Astrocyte of the spinal cord (primary cell): ENCODE measurements at regions not wholly inside any gene's neighbourhood (a gene's known extent, or its start where the extent isn't known, plus 50 kb on each side); places are given as distances from the start of the nearest gene placed in this dataset.
"Not testable (repeated sequence)": the region's sequence is repeated elsewhere in the genome, so short reads cannot be mapped to it uniquely, and the experiment has no call there.

Experiments used
- DNase-seq: peaks from one replicate; pipeline ENCODE4 v3.0.0; 2011; ENCODE audit warnings: low read depth, low spot score
- H3K4me3 ChIP-seq: 2 replicates; pipeline ENCODE4 v1.5.1; 2011; ENCODE audit warnings: low read depth, mild to moderate bottlenecking, low read length, moderate library complexity
- in situ Hi-C: cut with HindIII; loops from 2 replicates; pipeline ENCODE4 v1.10.0; 2017; ENCODE audit warnings: low sequenced_read_pairs
- TF ChIP-seq, protein P1 (sequence below): IDR thresholded peaks from 2 replicates; pipeline ENCODE4 v1.5.1; 2012; ENCODE audit warnings: low read depth, mild to moderate bottlenecking, low read length, inconsistent platforms

DNA sequence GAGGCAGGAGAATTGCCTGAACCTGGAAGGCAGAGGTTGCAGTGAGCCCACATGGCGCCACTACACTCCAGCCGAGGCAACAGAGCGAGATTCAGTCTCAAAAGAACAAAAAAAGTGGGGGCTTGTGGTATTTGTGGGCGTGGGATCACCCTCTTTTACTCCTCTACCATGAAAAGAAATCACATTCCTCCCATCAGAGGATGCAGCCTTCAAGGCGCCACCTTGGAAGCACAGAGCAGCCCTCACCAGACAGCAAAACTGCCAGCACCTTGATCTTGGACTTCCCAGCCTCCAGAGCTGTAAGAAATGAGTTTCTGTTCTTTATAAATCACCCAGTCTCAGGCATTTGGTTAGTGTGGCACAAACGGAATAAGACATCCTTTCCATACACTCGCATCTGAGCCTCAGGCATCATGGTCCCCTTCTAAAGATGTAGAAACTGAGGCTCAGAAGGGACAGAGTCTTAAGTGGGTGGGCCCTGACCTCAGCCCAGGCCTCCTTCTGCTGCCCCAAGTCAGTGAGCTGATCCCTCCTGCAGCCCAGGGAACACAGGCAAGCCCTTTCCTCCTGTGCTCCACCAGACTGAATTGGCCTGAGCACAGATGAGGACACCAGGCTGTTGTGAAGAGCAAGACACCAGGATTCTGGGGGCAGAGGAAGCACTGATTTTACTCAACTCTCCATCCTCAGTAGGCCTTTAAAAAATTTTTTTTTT is 201.7 kb upstream of the LINGO1 start:
- TF ChIP-seq, protein P1, sequence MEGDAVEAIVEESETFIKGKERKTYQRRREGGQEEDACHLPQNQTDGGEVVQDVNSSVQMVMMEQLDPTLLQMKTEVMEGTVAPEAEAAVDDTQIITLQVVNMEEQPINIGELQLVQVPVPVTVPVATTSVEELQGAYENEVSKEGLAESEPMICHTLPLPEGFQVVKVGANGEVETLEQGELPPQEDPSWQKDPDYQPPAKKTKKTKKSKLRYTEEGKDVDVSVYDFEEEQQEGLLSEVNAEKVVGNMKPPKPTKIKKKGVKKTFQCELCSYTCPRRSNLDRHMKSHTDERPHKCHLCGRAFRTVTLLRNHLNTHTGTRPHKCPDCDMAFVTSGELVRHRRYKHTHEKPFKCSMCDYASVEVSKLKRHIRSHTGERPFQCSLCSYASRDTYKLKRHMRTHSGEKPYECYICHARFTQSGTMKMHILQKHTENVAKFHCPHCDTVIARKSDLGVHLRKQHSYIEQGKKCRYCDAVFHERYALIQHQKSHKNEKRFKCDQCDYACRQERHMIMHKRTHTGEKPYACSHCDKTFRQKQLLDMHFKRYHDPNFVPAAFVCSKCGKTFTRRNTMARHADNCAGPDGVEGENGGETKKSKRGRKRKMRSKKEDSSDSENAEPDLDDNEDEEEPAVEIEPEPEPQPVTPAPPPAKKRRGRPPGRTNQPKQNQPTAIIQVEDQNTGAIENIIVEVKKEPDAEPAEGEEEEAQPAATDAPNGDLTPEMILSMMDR, result no peak
- no peak overlapping the region for H3K4me3 ChIP-seq
- in situ Hi-C loops, result no loop called here
- DNase-seq, result no peak

DNA sequence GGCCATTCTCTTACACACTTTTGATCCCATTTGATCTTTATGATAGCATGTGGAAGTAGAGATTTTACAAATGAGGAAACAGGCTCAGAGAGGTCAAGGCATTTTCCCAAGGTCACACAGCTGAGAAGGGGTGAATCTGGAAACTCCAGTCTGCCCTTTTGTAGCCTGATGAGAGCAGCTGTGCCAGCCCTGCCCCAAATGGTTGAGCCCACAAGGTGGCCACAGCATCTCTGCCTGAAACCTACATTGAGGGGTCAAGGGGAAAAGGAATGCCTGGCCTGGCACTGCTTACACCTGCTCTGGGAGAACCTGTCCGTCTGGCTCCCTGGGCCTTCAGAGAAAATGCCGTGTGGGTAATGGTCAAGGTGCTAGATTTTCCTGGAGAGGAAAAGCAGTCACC is 200.2 kb upstream of the LINGO1 start:
- in situ Hi-C loops, result no loop called here
- TF ChIP-seq, protein P1, result no peak
- no peak for DNase-seq
- H3K4me3 ChIP-seq, result no peak overlapping the region

GRCh38 chr15:77831986-77832385 is 199.3 kb upstream of the LINGO1 start:
- TF ChIP-seq, protein P1, result no peak
- in situ Hi-C loops, result no loop called here
- no peak for DNase-seq
- H3K4me3 ChIP-seq, result no peak overlapping the region

GRCh38 chr15:77830051-77830468 is 197.3 kb upstream of the LINGO1 start:
- in situ Hi-C loops, result no loop called here
- TF ChIP-seq, protein P1, result no peak
- no peak overlapping the region for H3K4me3 ChIP-seq
- DNase-seq, result peak; percentile 93

GRCh38 chr15:77829331-77829730 is 196.6 kb upstream of the LINGO1 start:
- H3K4me3 ChIP-seq, DNase-seq, in situ Hi-C loops: not testable (repeated sequence)

DNA sequence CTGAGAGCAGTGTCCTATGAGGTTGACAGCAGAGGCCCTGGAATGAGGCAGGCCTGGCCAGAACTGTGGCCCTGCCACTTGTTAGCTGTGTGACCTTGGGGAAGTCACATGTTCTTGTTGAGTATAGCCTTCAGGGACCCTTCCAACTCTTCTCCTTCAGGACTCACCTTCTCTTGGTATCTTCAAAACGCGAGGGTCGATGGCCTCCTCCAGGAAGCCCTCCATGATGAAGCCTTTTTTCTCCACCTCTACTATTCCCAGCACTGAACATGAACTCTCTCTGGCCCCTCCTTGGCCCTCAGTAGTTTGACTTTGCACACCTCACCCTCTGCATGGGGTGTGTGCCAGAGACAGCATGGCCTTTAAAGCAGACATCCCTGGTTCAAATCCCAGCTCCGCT is 195.1 kb upstream of the LINGO1 start:
- in situ Hi-C loops, result no loop called here
- no peak overlapping the region for H3K4me3 ChIP-seq
- DNase-seq, result no peak
- TF ChIP-seq, protein P1, result no peak

- in situ Hi-C loops, result no loop called here
- TF ChIP-seq, protein P1, result no peak
- DNase-seq, result no peak
- no peak overlapping the region for H3K4me3 ChIP-seq
Observed at GRCh38 chr15:77826006-77826695, 193.4 kb upstream of the LINGO1 start.
